HCEC 1CT (cell line): ENCODE measurements at regions not wholly inside any gene's neighbourhood (a gene's known extent, or its start where the extent isn't known, plus 50 kb on each side); places are given as distances from the start of the nearest gene placed in this dataset.
A peak's percentile ranks its signal among the peaks of the same experiment; 100 is the strongest.

Experiments
- DNase-seq: peaks from one replicate; pipeline ENCODE4 v3.0.0-alpha.2; 2017

DNA sequence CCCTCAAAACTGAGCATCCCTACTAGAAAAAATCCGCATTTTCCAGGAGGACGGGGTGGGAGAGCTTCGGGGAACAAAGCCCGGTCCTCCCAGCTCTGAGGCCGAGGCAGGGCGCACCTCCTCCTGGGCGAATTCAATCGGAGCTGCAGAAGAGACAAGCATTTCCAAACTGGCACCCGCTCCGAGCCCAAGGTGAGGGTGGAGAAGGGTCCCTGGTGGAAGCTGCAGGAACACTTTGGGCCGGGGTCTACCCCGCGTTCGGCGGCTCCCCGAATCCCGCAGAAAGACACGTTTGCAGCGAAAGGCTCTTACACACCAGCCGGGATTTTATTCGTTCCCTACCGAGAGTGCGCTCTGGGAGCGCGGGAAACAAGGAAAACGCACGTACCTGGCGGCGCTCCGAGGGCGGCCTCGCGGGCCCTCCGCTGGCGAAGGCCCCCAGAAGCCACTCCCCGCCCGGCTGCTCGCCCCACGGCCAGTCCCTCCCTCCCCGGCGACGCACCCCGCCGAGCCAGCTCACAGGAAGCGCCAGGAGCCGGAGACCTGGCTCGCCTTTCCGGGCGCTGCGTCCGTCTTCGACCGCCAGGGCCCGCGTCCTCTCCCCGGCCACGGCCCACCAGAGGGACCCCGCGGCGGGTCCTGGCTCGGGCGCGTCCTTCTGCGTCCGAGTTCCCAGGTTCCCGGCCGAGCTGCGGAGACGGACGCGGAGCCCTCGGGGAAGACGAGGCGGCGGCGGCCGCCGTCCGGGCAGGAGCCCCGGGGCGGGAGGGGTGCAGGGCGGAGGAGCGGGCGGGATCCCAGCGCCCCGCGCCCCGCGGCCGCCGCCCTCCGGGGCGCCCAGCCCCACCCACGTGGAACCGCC, 49.8 kb upstream of the BAHCC1 start:
- DNase-seq = peak; percentile 94
